ENCODE measurements at regions not wholly inside any gene's neighbourhood (a gene's known extent, or its start where the extent isn't known, plus 50 kb on each side); places are given as distances from the start of the nearest gene placed in this dataset.

DNA sequence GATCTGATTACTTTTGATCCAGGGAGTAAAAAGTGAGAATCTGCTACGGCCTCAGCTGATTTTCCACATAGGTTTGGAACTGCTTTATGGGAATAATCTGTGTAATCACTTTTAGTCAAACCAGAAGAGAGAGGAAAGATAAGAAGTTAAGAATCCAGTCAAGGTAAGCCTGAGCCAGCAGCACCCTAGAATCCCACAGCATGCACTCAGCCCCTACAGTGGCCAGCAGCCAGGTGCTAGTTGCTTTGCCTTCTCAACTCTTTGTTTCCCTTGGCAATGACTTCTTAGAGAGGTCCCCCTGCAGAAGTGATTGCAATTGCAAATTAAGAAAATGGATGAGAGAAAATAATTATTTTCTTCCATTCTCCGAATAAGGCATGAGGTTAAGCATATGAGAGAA, 59.7 kb upstream of the TMED7 start:
- no peak for TF ChIP-seq CTCF (conservative IDR thresholded peaks at IDR 0.05; ENCODE audit: low read length)
- no peak for TF ChIP-seq EZH2phosphoT487 (IDR thresholded peaks at IDR 0.05; ENCODE audit: borderline replicate concordance, low read depth, low read length)
